Gastrocnemius medialis (tissue), 4 donors: ENCODE measurements at regions not wholly inside any gene's neighbourhood (a gene's known extent, or its start where the extent isn't known, plus 50 kb on each side); places are given as distances from the start of the nearest gene placed in this dataset.

Experiments used
- POLR2A ChIP-seq, 2 donors: fragments of 450-650 bp; IDR thresholded peaks; one replicate each; pipeline ENCODE4 v1.6.1; 2017; ENCODE audit warnings: antibody characterized with exemption in 2 of 2, mild to moderate bottlenecking in 2 of 2, moderate library complexity in 2 of 2
- TF ChIP-seq, protein P1 (sequence below), 5 experiments: fragments of 450-650 bp in 3 of 5; fragments of 200-600 bp in 2 of 5; sonication (generic) in 2 of 5; IDR thresholded peaks in 4 of 5; conservative IDR thresholded peaks in 1 of 5; 1 replicate in 4 of 5; 2 replicates in 1 of 5; pipeline ENCODE4 v1.5.1; 2016 to 2019; ENCODE audit warnings: antibody characterized with exemption in 5 of 5, mild to moderate bottlenecking in 3 of 5, moderate library complexity in 3 of 5

DNA sequence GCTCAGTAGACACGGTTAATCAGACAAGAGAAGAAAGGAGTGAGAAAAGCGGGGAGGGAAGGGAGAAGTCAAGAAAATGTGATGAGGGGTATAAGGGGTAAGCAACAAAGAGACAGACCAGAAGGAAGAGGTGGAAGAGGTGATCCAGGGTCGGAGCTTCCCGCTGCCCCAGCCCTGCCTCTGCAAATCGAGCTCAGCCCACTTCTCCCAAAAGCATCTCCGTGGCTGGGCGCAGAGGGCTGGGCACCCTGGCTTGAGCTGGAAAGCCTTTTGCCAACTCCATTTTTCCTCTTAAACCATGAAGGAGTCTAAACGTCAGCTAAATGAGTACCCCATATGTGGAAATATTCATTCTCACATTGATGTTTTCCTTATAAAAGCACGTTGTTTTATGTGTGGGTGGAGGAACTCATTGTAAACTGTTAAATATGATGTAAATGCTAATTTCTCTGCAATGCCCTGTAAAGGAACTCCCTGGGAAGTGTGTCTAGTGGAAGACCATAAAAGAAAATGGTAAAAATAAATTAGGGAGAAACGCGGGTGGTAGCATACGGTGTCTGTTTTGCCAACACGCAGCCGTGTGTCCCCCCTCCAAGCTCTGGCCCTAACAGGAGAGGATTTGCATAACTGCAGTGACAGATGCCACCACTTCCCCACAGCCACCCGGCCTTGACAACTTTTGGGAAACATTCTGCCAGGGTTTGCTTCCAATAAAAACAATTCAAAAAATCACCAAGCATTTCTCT, 55.2 kb upstream of the MAFB start:
- TF ChIP-seq, protein P1, sequence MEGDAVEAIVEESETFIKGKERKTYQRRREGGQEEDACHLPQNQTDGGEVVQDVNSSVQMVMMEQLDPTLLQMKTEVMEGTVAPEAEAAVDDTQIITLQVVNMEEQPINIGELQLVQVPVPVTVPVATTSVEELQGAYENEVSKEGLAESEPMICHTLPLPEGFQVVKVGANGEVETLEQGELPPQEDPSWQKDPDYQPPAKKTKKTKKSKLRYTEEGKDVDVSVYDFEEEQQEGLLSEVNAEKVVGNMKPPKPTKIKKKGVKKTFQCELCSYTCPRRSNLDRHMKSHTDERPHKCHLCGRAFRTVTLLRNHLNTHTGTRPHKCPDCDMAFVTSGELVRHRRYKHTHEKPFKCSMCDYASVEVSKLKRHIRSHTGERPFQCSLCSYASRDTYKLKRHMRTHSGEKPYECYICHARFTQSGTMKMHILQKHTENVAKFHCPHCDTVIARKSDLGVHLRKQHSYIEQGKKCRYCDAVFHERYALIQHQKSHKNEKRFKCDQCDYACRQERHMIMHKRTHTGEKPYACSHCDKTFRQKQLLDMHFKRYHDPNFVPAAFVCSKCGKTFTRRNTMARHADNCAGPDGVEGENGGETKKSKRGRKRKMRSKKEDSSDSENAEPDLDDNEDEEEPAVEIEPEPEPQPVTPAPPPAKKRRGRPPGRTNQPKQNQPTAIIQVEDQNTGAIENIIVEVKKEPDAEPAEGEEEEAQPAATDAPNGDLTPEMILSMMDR (IDR thresholded peaks at IDR 0.05 in 4 of 5, conservative IDR thresholded peaks at IDR 0.05 in 1 of 5), result no peak
- TF ChIP-seq POLR2A (IDR thresholded peaks at IDR 0.05), result no peak
